ENCODE measurements at regions not wholly inside any gene's neighbourhood (a gene's known extent, or its start where the extent isn't known, plus 50 kb on each side); places are given as distances from the start of the nearest gene placed in this dataset.
"Not testable (repeated sequence)": the region's sequence is repeated elsewhere in the genome, so short reads cannot be mapped to it uniquely, and the experiment has no call there.

GRCh38 chr1:83457281-83457680 lies 541.7 kb downstream of the TTLL7 start:
- TF ChIP-seq CTCF, EP300 (IDR thresholded peaks at IDR 0.05): not testable (repeated sequence)

Measured in upper lobe of left lung (tissue), 4 donors.